ENCODE measurements at regions not wholly inside any gene's neighbourhood (a gene's known extent, or its start where the extent isn't known, plus 50 kb on each side); places are given as distances from the start of the nearest gene placed in this dataset.

DNA sequence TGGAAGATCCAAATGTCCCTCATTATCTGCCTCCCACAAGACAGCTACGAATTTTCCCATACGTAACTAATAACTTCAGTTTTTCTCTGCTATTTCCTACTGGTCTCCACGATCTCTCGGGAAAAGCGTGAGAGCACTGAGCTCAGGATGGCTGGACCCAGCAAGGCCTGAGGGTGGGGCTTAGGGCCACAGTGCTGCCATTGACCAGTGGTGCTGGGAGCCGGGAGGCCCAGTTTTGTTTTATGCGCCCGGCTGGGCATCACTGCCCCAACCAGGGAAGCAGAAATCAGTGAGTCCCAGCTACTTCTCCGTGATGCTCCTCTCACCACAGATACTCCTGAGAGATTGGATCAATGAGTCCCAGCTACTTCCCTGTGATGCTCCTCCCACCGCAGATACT lies 238.4 kb downstream of the LY86 start:
- no peak for TF ChIP-seq FOXK2 (IDR thresholded peaks at IDR 0.05)
- TF ChIP-seq FOXA1 (IDR thresholded peaks at IDR 0.05), result no peak
- TF ChIP-seq ELF4 (IDR thresholded peaks at IDR 0.05), result no peak
- TF ChIP-seq SP1 (IDR thresholded peaks at IDR 0.05), result no peak
- TF ChIP-seq TARDBP (IDR thresholded peaks at IDR 0.05), result no peak
- TF ChIP-seq NFRKB (IDR thresholded peaks at IDR 0.05), result no peak
- TF ChIP-seq FOXM1 (IDR thresholded peaks at IDR 0.05; ENCODE audit: borderline replicate concordance), result no peak
- TF ChIP-seq BHLHE40 (IDR thresholded peaks at IDR 0.05; ENCODE audit: borderline replicate concordance), result no peak
- TF ChIP-seq, protein P1, sequence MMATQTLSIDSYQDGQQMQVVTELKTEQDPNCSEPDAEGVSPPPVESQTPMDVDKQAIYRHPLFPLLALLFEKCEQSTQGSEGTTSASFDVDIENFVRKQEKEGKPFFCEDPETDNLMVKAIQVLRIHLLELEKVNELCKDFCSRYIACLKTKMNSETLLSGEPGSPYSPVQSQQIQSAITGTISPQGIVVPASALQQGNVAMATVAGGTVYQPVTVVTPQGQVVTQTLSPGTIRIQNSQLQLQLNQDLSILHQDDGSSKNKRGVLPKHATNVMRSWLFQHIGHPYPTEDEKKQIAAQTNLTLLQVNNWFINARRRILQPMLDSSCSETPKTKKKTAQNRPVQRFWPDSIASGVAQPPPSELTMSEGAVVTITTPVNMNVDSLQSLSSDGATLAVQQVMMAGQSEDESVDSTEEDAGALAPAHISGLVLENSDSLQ (IDR thresholded peaks at IDR 0.05), result no peak

Data from HEK293T (cell line).